ENCODE measurements at regions not wholly inside any gene's neighbourhood (a gene's known extent, or its start where the extent isn't known, plus 50 kb on each side); places are given as distances from the start of the nearest gene placed in this dataset.

DNA sequence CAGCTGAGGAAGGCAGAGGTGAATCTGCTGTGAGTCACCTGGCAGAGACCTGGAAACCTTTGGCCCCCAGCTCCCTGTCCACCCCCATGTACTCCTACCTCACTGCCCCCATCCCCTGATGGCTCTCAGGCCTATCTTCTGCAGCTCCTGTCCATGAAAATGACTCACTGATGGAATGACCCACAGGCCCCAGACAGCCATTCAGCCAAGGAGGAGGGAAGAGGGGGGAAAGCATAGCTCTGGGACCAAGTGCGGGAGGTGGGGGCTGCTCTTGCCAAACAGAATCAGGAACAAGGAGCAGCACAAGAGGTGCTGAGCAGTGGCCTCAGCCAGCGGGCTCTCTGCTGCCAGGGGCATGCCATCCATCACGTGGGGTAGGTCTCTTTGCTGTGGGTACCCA lies 111.4 kb upstream of the C1QTNF9B start:
- H3K27me3 ChIP-seq (ENCODE audit: low read depth), result no peaks in the 10 kb centered on the region
- DNase-seq, result no peak
- no peaks in the 10 kb centered on the region for H3K36me3 ChIP-seq
- H3K9me3 ChIP-seq (replicated peaks), result no peaks in the 10 kb centered on the region
- no peaks in the 10 kb centered on the region for H3K4me1 ChIP-seq
- intact Hi-C loops (cut with micrococcal nuclease), result no loop called here
- H3K4me3 ChIP-seq, result no peak overlapping the region
- no peak overlapping the region for H3K27ac ChIP-seq (replicated peaks)
- TF ChIP-seq, protein P1, sequence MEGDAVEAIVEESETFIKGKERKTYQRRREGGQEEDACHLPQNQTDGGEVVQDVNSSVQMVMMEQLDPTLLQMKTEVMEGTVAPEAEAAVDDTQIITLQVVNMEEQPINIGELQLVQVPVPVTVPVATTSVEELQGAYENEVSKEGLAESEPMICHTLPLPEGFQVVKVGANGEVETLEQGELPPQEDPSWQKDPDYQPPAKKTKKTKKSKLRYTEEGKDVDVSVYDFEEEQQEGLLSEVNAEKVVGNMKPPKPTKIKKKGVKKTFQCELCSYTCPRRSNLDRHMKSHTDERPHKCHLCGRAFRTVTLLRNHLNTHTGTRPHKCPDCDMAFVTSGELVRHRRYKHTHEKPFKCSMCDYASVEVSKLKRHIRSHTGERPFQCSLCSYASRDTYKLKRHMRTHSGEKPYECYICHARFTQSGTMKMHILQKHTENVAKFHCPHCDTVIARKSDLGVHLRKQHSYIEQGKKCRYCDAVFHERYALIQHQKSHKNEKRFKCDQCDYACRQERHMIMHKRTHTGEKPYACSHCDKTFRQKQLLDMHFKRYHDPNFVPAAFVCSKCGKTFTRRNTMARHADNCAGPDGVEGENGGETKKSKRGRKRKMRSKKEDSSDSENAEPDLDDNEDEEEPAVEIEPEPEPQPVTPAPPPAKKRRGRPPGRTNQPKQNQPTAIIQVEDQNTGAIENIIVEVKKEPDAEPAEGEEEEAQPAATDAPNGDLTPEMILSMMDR (IDR thresholded peaks at IDR 0.05; ENCODE audit: borderline replicate concordance), result no peak

DNA sequence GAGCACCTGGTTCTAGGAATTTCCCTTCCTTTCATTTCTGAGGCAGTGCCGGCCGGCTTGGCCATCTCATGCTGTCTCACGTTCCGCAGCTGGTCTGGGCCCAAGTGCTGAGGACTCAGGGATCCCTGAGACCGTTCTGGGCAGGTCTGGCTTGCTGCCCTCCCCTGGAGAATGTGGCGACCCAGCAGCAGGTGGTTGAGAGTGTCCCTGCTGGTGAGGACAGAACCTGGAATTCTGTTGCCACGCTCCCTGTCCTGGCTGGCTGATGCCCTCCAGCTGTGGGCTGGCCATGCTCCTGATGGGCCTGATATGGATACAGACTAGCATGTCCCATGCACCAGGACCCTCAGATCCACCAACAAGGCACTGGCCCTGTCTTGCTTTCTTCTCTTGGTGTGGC lies 114.0 kb upstream of the C1QTNF9B start:
- TF ChIP-seq, protein P1 (IDR thresholded peaks at IDR 0.05; ENCODE audit: borderline replicate concordance), result no peak
- intact Hi-C loops (cut with micrococcal nuclease), result no loop called here
- Histone ChIP-seq H3K9me3 (replicated peaks) (no peaks in the 10 kb centered on the region), H3K36me3 (no peaks in the 10 kb centered on the region), H3K4me3 (no peak overlapping the region), H3K27ac (replicated peaks) (no peak overlapping the region), H3K27me3 (ENCODE audit: low read depth) (no peaks in the 10 kb centered on the region), H3K4me1 (no peaks in the 10 kb centered on the region)
- DNase-seq, result no peak

DNA sequence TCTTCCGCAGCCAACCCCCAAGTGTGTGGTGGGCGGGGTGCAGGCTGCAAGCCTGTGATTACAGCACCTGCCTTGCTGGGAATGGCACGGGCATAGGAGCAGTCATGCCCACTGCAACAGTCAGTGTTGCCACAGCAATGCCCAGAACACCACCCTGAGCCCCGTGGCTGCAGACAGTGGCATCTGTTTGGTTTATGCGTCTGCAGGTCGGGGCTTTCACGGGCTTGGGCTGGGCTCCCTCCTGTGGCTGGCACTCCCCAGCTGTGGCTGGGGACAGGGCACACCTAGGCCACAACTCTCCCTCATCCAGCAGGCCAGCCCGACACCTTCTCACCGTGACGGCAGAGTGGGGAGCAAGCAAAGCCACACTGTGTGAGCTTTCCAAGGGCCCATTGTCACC lies 115.3 kb upstream of the C1QTNF9B start:
- DNase-seq, result no peak
- TF ChIP-seq, protein P1 (IDR thresholded peaks at IDR 0.05; ENCODE audit: borderline replicate concordance), result no peak
- Histone ChIP-seq H3K27me3 (ENCODE audit: low read depth) (no peaks in the 10 kb centered on the region), H3K36me3 (no peaks in the 10 kb centered on the region), H3K4me1 (peaks cover 4% of the 10 kb centered on the region), H3K27ac (replicated peaks) (no peak overlapping the region), H3K9me3 (replicated peaks) (no peaks in the 10 kb centered on the region), H3K4me3 (no peak overlapping the region)
- intact Hi-C loops (cut with micrococcal nuclease), result no loop called here

DNA sequence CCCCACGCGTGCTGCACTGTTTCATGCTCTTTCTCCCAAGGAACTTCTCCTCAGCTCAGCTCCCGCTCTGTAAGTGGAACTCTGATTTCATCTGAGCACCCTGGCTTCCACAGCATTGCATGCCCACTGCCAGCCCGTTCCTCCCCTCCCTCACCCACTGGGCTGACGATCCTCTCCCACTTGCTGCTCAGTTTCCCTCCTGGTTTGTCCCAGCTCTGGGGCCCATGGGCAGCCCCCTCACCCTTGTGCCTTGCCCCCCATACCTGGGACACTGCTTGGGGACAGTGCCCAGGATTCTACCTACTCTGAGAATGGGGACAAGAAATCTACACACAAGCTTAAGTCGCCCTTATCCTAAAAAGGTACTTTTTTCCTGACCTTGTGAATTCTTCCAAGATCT lies 115.9 kb upstream of the C1QTNF9B start:
- H3K36me3 ChIP-seq, result no peaks in the 10 kb centered on the region
- no peaks in the 10 kb centered on the region for H3K9me3 ChIP-seq (replicated peaks)
- DNase-seq, result no peak
- no peak overlapping the region for H3K27ac ChIP-seq (replicated peaks)
- H3K4me3 ChIP-seq, result no peak overlapping the region
- H3K4me1 ChIP-seq, result peaks cover 4% of the 10 kb centered on the region
- TF ChIP-seq, protein P1 (IDR thresholded peaks at IDR 0.05; ENCODE audit: borderline replicate concordance), result no peak
- H3K27me3 ChIP-seq (ENCODE audit: low read depth), result no peaks in the 10 kb centered on the region
- intact Hi-C loops (cut with micrococcal nuclease), result no loop called here

DNA sequence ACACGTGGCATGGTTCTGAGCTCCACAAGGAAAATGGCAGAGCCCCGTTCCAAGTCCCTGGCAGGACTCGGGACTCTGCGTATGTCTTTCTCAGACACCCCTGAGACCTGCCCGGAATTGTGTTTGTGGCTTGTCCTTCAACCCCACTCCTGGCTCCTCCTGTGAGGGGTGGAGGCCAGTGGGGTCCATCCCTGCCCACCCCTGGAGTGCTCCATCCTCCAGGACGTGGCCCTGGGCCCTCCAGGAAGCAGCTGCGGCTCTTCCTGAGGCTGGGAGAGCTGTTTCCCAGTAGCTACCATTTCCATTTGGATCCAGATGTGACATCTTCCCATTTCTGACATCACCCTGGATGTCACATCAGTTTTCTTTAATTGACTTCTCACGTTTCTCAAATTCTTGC lies 118.7 kb upstream of the C1QTNF9B start:
- H3K27ac ChIP-seq (replicated peaks), result no peak overlapping the region
- DNase-seq, result no peak
- H3K9me3 ChIP-seq (replicated peaks), result no peaks in the 10 kb centered on the region
- no peaks in the 10 kb centered on the region for H3K27me3 ChIP-seq (ENCODE audit: low read depth)
- no peaks in the 10 kb centered on the region for H3K36me3 ChIP-seq
- peaks cover 4% of the 10 kb centered on the region for H3K4me1 ChIP-seq
- TF ChIP-seq, protein P1 (IDR thresholded peaks at IDR 0.05; ENCODE audit: borderline replicate concordance), result no peak
- no peak overlapping the region for H3K4me3 ChIP-seq
- intact Hi-C loops (cut with micrococcal nuclease), result no loop called here

DNA sequence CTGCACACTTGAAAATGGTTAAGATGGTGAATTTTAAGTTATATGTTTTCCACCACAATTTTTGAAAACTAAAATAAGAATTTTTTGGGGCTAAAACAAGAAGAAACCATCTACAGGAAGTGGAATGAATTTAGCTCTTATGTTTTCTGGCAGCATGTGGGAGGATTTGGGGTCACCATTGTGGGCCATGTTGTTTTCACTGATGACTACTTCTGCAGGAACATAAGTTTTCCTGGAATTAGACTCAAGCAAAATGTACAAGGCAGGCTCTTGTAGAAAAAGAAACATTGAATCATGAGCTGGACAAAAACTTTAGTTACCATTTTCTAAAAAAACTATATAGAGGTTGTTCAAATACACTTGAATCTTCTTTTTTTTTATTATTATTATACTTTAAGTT lies 125.3 kb upstream of the C1QTNF9B start:
- intact Hi-C loops (cut with micrococcal nuclease), result no loop called here
- no peaks in the 10 kb centered on the region for H3K36me3 ChIP-seq

More for the DNA sequence above, 125.3 kb upstream of the C1QTNF9B start:
- Histone ChIP-seq H3K4me3 (no peak overlapping the region), H3K27ac (replicated peaks) (no peak overlapping the region), H3K27me3 (ENCODE audit: low read depth) (no peaks in the 10 kb centered on the region), H3K4me1 (no peaks in the 10 kb centered on the region), H3K9me3 (replicated peaks) (peaks cover 6% of the 10 kb centered on the region)
- no peak for DNase-seq
- TF ChIP-seq, protein P1 (IDR thresholded peaks at IDR 0.05; ENCODE audit: borderline replicate concordance), result no peak

Data from left ventricle myocardium inferior (tissue), 1 donor.